Sciatic nerve (tissue), 2 donors: ENCODE measurements at regions not wholly inside any gene's neighbourhood (a gene's known extent, or its start where the extent isn't known, plus 50 kb on each side); places are given as distances from the start of the nearest gene placed in this dataset.
"Not testable (repeated sequence)": the region's sequence is repeated elsewhere in the genome, so short reads cannot be mapped to it uniquely, and the experiment has no call there.

Experiments used
- ATAC-seq: fragments of 200-7000 bp; cut with Tn5 transposase; one replicate; pipeline ENCODE4 v1.9.1; 2020; ENCODE audit warnings: mild to moderate bottlenecking, moderate library complexity
- DNase-seq: peaks from one replicate; pipeline ENCODE4 v3.0.0-alpha.2; 2020; ENCODE audit warnings: low spot score
- intact Hi-C: fragments of 100-400 bp; cut with DNase I; formaldehyde crosslinking; loops from one replicate; pipeline ENCODE4 v1.14.2; 2022
- donor health status: DM: no; HTN: no; CAD: no.
- donor health status: DM: no; HTN: no; CAD: no.

DNA sequence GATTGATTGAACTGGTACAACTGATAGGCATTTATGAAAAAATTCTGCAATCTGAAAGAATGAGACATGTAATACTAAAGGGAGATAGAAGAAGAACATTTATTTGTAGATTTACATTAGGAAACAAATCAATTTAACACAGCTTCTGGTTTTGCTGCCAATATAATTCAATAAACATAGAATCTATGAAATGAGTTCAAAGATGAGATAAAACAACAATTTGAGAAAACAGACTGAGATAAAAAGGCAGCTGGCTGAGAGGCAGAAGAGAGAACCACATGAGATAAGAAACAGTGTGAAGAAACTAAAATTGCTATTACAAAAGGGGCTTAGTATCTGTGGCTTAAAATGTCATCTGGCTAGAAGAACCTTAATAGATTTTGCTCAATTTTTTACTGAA is 176.6 kb downstream of the PYDC2 start:
- ATAC-seq: no peak
- intact Hi-C loops: no loop called here
- no peak for DNase-seq

GRCh38 chr3:191641789-191642188 is 180.8 kb downstream of the PYDC2 start:
- intact Hi-C loops: no loop called here
- ATAC-seq (no peak), DNase-seq (no peak)

- ATAC-seq (no peak), DNase-seq (no peak)
- intact Hi-C loops: no loop called here
These were observed 183.3 kb downstream of the PYDC2 start for GRCh38 chr3:191644291-191644690.

- intact Hi-C loops: no loop called here
- ATAC-seq (no peak), DNase-seq (no peak)
These were observed 185.3 kb downstream of the PYDC2 start for GRCh38 chr3:191646242-191646641.

DNA sequence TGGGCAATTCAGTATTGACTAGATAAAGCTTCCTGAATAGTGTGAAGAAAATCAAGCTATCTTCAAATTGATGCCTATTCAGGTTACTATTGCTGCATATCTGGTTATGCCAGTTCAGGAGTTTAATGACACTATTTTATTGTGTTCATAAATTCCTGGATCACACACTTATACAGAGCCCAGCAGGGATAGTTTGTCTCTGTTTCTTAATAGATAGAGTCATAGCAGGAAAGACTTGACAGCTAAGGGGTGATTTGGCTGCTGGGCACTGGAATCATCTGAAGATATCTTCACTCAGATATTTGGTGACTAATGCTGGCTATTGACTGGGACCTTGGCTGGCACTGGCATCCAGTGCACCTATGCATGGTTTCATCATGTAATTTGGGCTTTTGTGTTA is 187.8 kb downstream of the PYDC2 start:
- ATAC-seq (no peak), DNase-seq (no peak)
- intact Hi-C loops: no loop called here

- no peak for ATAC-seq
- no peak for DNase-seq
- intact Hi-C loops: no loop called here
These were observed 188.7 kb downstream of the PYDC2 start for GRCh38 chr3:191649626-191650025.

DNA sequence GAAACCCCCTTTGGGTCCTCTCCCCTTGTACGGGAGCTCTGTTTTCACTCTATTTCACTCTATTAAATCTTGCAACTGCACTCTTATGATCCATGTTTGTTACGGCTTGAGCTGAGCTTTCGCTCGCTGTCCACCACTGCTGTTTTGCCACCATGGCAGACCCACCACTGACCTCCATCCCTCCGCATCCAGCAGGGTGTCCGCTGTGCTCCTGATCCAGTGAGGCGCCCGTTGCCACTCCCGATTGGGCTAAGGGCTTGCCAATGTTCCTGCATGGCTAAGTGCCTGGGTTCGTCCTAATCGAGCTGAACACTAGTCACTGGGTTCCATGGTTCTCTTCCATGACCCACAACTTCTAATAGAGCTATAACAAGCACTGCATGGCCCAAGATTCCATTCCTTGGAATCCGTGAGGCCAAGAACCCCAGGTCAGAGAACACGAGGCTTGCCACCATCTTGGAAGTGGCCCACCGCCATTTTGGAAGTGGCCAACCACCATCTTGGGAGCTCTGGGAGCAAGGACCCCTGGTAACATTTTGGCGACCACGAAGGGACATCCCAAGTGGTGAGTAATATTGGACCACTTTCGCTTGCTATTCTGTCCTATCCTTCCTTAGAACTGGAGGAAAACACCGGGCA is 197.9 kb downstream of the PYDC2 start:
- DNase-seq, ATAC-seq, intact Hi-C loops: not testable (repeated sequence)

- ATAC-seq, DNase-seq, intact Hi-C loops: not testable (repeated sequence)
These were observed 201.2 kb downstream of the PYDC2 start for GRCh38 chr3:191662150-191662549.

DNA sequence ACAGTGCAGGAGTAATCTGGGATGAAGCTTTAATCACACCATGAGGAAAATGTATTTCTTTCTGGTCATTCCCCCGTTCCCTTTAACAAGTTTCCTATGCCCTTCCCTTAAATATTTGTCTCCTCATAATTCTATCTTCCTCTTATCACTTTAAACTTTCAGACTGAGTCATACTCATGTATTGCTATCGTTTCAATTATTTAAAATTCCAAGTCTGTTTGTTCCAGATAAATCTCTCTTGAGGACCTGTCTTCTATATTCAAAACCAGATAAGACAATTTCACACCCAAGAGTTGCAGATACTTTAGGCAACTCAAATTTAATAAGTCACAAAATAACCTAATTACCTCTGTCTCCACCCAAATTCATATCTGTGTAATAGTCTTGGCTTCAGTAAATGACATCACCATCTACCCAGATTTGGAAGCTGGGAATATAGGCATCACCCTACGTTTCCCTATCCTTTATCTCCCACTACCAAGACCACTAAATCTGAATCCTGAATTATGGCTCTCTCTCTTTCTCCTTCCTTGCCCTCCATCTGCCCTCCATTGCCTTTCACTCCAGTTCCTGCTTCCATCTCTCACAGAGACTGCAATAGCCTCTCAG is 220.1 kb downstream of the PYDC2 start:
- intact Hi-C loops: no loop called here
- no peak for ATAC-seq

GRCh38 chr3:191682961-191683360 is 222.0 kb downstream of the PYDC2 start:
- DNase-seq (no peak), ATAC-seq (no peak)
- intact Hi-C loops: no loop called here

More for the DNA sequence above, 220.1 kb downstream of the PYDC2 start:
- DNase-seq: no peak

DNA sequence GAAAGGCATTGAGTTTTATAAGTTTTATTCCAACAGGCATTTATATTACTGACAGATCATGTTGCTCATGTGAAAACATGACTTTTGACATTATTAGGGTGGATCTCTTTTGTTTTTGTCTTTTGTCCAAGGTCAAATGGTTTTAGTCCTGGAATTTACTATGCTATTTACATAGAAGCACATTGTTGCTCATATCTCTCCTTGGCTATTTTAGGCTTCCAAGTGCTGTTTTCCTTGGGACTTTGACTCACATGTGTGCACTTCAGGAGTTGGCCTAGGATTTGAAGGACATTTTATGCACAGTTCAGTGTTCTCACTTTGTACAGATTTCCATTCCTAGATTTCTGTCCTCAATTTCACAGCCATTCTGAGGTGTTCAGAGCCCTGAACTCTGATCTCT is 225.7 kb downstream of the PYDC2 start:
- DNase-seq (no peak), ATAC-seq (no peak)
- intact Hi-C loops: no loop called here

DNA sequence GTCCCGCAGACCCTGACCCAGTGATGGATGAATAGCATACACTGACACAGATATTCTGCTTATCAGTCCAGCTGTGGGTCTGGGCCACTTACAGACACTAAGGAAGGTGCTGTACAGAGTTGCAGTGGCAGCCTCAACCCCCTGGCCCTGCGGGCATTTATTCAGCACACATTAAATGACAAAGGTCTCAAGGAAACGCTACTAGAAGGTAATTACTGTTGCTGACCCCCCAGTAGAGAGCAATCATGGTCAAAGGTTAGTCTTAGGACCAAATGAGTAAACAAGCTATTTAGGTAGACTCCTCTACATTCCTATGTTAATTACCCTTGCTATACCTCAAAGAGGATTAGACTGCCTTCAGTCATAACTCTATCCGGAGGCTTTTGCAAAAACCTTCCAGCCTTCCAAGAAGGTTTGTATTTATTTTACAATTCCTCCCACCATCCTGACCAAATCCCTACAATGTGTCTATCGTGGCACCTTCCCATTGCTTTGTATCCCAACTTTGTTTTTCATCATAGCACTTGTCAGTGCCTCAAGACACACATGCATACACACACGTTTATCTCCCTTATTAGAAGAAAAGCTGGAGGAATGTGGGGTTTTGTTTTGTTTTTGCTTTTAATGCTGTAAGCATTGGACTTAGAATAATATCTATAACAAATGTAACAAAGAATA is 227.9 kb downstream of the PYDC2 start:
- DNase-seq: no peak
- no peak for ATAC-seq
- intact Hi-C loops: no loop called here

GRCh38 chr3:191691184-191691583 is 230.2 kb downstream of the PYDC2 start:
- intact Hi-C loops, ATAC-seq, DNase-seq: not testable (repeated sequence)

DNA sequence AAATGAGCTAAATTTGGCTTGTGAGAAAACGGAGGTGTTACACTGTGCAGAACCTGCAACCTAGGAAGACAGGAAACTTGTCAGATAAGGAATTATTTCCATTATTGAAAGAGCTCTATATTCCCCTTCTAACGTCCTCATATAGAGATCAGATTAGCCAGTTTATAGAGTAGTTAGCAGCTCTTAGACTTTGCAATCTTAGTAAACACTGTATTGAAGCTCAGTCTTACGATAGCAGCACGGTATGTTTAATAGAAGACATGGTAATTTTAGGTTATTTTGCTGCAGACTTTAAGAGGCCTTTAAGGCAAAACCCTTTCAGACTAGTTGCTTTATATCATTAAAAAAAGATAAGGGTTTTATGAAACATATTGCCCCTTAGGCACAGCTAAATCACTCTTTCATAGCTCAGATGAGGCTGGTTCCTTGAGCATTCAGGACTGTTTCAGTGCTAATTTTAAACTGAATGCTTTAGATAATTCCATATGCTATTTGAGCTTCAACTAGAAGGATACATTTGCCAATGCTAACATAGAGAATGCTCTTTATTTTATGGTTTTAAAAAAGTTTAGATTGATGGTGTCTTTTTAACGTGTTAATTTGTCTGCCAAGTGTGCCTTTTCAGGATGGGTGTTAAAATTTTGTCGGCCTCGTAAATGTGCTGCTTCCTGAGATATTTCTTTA is 234.3 kb downstream of the PYDC2 start:
- intact Hi-C loops: no loop called here
- ATAC-seq: no peak
- no peak for DNase-seq

GRCh38 chr3:191695815-191696153 is 234.8 kb downstream of the PYDC2 start:
- intact Hi-C loops: no loop called here
- ATAC-seq (no peak), DNase-seq (no peak)

DNA sequence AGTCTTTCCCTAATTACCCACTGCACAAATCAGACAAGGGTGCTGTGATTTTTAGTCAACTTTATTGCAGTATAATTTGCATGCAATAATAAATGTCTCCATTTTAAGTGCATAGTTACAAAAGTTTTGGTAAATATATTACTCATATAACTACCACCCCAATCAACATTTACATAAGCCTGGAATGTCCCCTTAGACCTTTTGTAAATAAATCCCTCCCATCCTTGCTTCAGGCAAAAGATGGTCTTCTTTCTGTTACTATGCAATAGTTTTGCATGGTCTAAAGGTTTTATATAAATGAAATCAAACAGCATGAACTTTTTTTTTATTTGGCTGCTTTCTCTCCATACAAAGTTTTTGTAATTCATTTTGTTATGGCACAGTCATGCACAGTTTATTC is 235.4 kb downstream of the PYDC2 start:
- DNase-seq: no peak
- intact Hi-C loops: no loop called here
- no peak for ATAC-seq

GRCh38 chr3:191699546-191699945 is 238.6 kb downstream of the PYDC2 start:
- no peak for ATAC-seq
- intact Hi-C loops: no loop called here

GRCh38 chr3:191702121-191702520 is 241.2 kb downstream of the PYDC2 start:
- intact Hi-C loops: no loop called here
- DNase-seq (no peak), ATAC-seq (peak; percentile 10)

More at GRCh38 chr3:191699546-191699945, 238.6 kb downstream of the PYDC2 start:
- DNase-seq: no peak

GRCh38 chr3:191707817-191708216 is 246.9 kb downstream of the PYDC2 start:
- ATAC-seq (no peak), DNase-seq (no peak)
- intact Hi-C loops: no loop called here

DNA sequence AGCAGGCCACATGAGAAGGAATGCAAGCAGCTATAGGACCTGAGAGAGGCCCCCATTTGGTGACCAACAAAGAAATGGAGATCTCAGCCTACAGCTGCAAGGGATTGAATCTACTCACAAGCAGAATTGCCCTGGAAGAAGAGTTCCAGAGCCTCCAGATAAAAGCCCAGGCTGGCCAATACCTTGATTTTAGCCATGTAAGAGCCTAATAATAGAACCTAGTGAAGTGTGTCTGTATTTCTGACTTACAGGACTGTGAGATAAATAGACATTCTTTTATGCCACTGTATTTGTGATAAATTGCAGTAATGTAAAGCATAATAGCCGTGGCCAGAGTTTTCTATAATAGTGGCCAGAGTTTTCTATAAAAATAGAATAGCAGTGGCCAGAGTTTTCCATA is 254.6 kb downstream of the PYDC2 start:
- DNase-seq (no peak), ATAC-seq (no peak)
- intact Hi-C loops: no loop called here
